SK-N-SH treated with all-trans-retinoic acid at 6 μM for 48 hours (cell line): ENCODE measurements at regions not wholly inside any gene's neighbourhood (a gene's known extent, or its start where the extent isn't known, plus 50 kb on each side); places are given as distances from the start of the nearest gene placed in this dataset.

Experiments used
- ARNTL ChIP-seq: fragments of 450-650 bp; formaldehyde crosslinking; IDR thresholded peaks from 2 replicates; pipeline ENCODE4 v1.5.0; 2020; ENCODE audit warnings: low read depth, mild to moderate bottlenecking, moderate library complexity, borderline replicate concordance
- OSR1 ChIP-seq: fragments of 250-450 bp; sonication (Bioruptor Pico); IDR thresholded peaks from 2 replicates; pipeline ENCODE4 v1.8.0; 2022; ENCODE audit warnings: moderate library complexity, mild to moderate bottlenecking, inconsistent platforms
- SNAI2 ChIP-seq: fragments of 250-450 bp; sonication (Bioruptor Pico); IDR thresholded peaks from 2 replicates; pipeline ENCODE4 v1.5.0; 2020; ENCODE audit warnings: mild to moderate bottlenecking, moderate library complexity
- ZFP3 ChIP-seq: fragments of 250-450 bp; sonication (Bioruptor Pico); IDR thresholded peaks from 2 replicates; pipeline ENCODE4 v1.5.0; 2020; ENCODE audit warnings: mild to moderate bottlenecking, moderate library complexity
- ZFP30 ChIP-seq: fragments of 450-650 bp; formaldehyde crosslinking; IDR thresholded peaks from 2 replicates; pipeline ENCODE4 v1.5.0; 2022; ENCODE audit warnings: mild to moderate bottlenecking, moderate library complexity
- TF ChIP-seq, protein P1 (sequence below): fragments of 250-450 bp; sonication (Bioruptor Pico); IDR thresholded peaks from 2 replicates; pipeline ENCODE4 v1.5.1; 2020; ENCODE audit warnings: low read depth, mild to moderate bottlenecking, moderate library complexity
- TF ChIP-seq, protein P2 (sequence below): fragments of 250-450 bp; sonication (Bioruptor Pico); IDR thresholded peaks from 2 replicates; pipeline ENCODE4 v1.5.0; 2020; ENCODE audit warnings: mild to moderate bottlenecking, moderate library complexity
- TF ChIP-seq, protein P3 (sequence below): fragments of 250-450 bp; sonication (Bioruptor Pico); IDR thresholded peaks from 2 replicates; pipeline ENCODE4 v1.8.0; 2021; ENCODE audit warnings: low read depth, mild to moderate bottlenecking, moderate library complexity, borderline replicate concordance
- TF ChIP-seq, protein P4 (sequence below): fragments of 250-450 bp; sonication (Bioruptor Pico); IDR thresholded peaks from 2 replicates; pipeline ENCODE4 v1.8.0; 2020; ENCODE audit warnings: mild to moderate bottlenecking, moderate library complexity, borderline replicate concordance

DNA sequence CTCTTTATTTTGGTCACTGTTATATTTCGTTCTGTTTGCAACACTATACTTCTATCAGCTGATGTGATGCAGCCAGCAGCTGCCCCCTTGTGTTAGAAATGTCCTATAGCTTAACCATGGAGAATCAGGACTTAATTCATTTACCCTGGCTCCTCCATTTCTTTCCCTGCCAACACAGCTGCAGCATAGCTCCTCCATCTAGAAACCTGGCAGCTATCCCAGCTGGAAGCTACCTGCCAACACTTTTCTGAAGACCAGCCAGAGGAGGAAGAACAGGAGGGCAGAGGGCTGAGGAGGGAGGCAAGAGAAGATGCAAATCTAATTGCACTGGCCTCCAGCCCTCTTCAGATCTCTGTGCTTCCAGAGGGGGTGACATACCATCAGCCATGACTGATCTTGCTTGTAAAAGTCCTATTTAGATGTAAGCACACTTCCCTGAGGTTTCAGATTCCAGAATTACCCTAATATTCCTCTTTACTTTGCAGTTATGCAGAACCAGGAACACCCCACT, 156.8 kb upstream of the TMEM260 start:
- TF ChIP-seq SNAI2 (CRISPR knock-in tag) = no peak
- TF ChIP-seq ZFP30 (CRISPR knock-in tag) = no peak
- TF ChIP-seq ARNTL (CRISPR knock-in tag) = no peak
- TF ChIP-seq, protein P1, sequence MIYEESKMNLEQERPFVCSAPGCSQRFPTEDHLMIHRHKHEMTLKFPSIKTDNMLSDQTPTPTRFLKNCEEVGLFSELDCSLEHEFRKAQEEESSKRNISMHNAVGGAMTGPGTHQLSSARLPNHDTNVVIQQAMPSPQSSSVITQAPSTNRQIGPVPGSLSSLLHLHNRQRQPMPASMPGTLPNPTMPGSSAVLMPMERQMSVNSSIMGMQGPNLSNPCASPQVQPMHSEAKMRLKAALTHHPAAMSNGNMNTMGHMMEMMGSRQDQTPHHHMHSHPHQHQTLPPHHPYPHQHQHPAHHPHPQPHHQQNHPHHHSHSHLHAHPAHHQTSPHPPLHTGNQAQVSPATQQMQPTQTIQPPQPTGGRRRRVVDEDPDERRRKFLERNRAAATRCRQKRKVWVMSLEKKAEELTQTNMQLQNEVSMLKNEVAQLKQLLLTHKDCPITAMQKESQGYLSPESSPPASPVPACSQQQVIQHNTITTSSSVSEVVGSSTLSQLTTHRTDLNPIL (CRISPR knock-in tag) = no peak
- TF ChIP-seq, protein P2, sequence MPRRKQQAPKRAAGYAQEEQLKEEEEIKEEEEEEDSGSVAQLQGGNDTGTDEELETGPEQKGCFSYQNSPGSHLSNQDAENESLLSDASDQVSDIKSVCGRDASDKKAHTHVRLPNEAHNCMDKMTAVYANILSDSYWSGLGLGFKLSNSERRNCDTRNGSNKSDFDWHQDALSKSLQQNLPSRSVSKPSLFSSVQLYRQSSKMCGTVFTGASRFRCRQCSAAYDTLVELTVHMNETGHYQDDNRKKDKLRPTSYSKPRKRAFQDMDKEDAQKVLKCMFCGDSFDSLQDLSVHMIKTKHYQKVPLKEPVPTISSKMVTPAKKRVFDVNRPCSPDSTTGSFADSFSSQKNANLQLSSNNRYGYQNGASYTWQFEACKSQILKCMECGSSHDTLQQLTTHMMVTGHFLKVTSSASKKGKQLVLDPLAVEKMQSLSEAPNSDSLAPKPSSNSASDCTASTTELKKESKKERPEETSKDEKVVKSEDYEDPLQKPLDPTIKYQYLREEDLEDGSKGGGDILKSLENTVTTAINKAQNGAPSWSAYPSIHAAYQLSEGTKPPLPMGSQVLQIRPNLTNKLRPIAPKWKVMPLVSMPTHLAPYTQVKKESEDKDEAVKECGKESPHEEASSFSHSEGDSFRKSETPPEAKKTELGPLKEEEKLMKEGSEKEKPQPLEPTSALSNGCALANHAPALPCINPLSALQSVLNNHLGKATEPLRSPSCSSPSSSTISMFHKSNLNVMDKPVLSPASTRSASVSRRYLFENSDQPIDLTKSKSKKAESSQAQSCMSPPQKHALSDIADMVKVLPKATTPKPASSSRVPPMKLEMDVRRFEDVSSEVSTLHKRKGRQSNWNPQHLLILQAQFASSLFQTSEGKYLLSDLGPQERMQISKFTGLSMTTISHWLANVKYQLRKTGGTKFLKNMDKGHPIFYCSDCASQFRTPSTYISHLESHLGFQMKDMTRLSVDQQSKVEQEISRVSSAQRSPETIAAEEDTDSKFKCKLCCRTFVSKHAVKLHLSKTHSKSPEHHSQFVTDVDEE (CRISPR knock-in tag) = no peak
- TF ChIP-seq ZFP3 (CRISPR knock-in tag) = no peak
- TF ChIP-seq, protein P3, sequence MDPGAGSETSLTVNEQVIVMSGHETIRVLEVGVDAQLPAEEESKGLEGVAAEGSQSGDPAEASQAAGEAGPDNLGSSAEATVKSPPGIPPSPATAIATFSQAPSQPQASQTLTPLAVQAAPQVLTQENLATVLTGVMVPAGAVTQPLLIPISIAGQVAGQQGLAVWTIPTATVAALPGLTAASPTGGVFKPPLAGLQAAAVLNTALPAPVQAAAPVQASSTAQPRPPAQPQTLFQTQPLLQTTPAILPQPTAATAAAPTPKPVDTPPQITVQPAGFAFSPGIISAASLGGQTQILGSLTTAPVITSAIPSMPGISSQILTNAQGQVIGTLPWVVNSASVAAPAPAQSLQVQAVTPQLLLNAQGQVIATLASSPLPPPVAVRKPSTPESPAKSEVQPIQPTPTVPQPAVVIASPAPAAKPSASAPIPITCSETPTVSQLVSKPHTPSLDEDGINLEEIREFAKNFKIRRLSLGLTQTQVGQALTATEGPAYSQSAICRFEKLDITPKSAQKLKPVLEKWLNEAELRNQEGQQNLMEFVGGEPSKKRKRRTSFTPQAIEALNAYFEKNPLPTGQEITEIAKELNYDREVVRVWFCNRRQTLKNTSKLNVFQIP (CRISPR knock-in tag) = no peak
- no peak for TF ChIP-seq OSR1
- TF ChIP-seq, protein P4, sequence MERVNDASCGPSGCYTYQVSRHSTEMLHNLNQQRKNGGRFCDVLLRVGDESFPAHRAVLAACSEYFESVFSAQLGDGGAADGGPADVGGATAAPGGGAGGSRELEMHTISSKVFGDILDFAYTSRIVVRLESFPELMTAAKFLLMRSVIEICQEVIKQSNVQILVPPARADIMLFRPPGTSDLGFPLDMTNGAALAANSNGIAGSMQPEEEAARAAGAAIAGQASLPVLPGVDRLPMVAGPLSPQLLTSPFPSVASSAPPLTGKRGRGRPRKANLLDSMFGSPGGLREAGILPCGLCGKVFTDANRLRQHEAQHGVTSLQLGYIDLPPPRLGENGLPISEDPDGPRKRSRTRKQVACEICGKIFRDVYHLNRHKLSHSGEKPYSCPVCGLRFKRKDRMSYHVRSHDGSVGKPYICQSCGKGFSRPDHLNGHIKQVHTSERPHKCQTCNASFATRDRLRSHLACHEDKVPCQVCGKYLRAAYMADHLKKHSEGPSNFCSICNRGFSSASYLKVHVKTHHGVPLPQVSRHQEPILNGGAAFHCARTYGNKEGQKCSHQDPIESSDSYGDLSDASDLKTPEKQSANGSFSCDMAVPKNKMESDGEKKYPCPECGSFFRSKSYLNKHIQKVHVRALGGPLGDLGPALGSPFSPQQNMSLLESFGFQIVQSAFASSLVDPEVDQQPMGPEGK (CRISPR knock-in tag) = no peak
